Caco-2 (cell line): ENCODE measurements at regions not wholly inside any gene's neighbourhood (a gene's known extent, or its start where the extent isn't known, plus 50 kb on each side); places are given as distances from the start of the nearest gene placed in this dataset.
A peak's percentile ranks its signal among the peaks of the same experiment; 100 is the strongest.

ENCODE experiments used
- BruUV-seq: library from RNA; stranded (reverse); fragments of 400-500 nt; replicated peaks from 2 replicates; lab custom pipeline; 2021; lab: Mats Ljungman, UMichigan
- CTCF ChIA-PET: fragments of 300-600 bp; sonication (Branson Sonifier 250); formaldehyde crosslinking; loops from one replicate; lab custom pipeline; 2022; ENCODE audit warnings: antibody characterized with exemption; lab: Charles Lee
- POLR2A ChIA-PET: fragments of 300-600 bp; sonication (Branson Sonifier 250); formaldehyde crosslinking; loops from one replicate; lab custom pipeline; 2022; ENCODE audit warnings: antibody characterized with exemption; lab: Charles Lee
- DNase-seq, 2 experiments: peaks; one replicate each; pipeline versions ENCODE4 v3.0.0 to v3.0.0-alpha.2; 2020 to 2022
- H3K27me3 ChIP-seq: replicated peaks from 2 replicates; pipeline ENCODE4 v1.6.0; 2011; ENCODE audit warnings: low read length; ENCODE audit not compliant: control insufficient read depth, insufficient read depth
- H3K36me3 ChIP-seq: 2 replicates; pipeline ENCODE4 v1.5.1; 2011; ENCODE audit warnings: low read length; ENCODE audit not compliant: control insufficient read depth, insufficient read depth
- H3K4me1 ChIP-seq: fragments of 250-450 bp; sonication (Bioruptor Pico); 2 replicates; pipeline ENCODE4 v1.5.1; 2020; ENCODE audit warnings: mild to moderate bottlenecking
- H3K4me3 ChIP-seq: 2 replicates; pipeline ENCODE4 v1.5.1; 2011; ENCODE audit warnings: low read depth, mild to moderate bottlenecking, control low read depth, low read length
- H3K9me3 ChIP-seq: fragments of 250-450 bp; sonication (Bioruptor Pico); 2 replicates; pipeline ENCODE4 v1.5.1; 2020; ENCODE audit warnings: mild to moderate bottlenecking, moderate library complexity
- H3K27ac Mint-ChIP-seq: one replicate; pipeline ENCODE4 v1.8.0; 2022; ENCODE audit warnings: mixed read lengths; ENCODE audit not compliant: unreplicated experiment
- H3K27me3 Mint-ChIP-seq: one replicate; pipeline ENCODE4 v1.8.0; 2022; ENCODE audit warnings: mixed read lengths; ENCODE audit not compliant: insufficient read depth, unreplicated experiment
- H3K36me3 Mint-ChIP-seq: one replicate; pipeline ENCODE4 v1.8.0; 2022; ENCODE audit warnings: mild to moderate bottlenecking, mixed read lengths; ENCODE audit not compliant: insufficient read depth, unreplicated experiment
- H3K4me1 Mint-ChIP-seq: one replicate; pipeline ENCODE4 v1.8.0; 2022; ENCODE audit warnings: low read depth, mixed read lengths; ENCODE audit not compliant: unreplicated experiment
- H3K4me3 Mint-ChIP-seq: one replicate; pipeline ENCODE4 v1.8.0; 2022; ENCODE audit warnings: mild to moderate bottlenecking, moderate library complexity, mixed read lengths; ENCODE audit not compliant: unreplicated experiment
- H3K9me3 Mint-ChIP-seq: one replicate; pipeline ENCODE4 v1.8.0; 2022; ENCODE audit warnings: mixed read lengths; ENCODE audit not compliant: unreplicated experiment
- intact Hi-C: fragments of 100-400 bp; cut with micrococcal nuclease; formaldehyde crosslinking; loops from one replicate; pipeline ENCODE4 v1.10.0; 2022; ENCODE audit not compliant: unreplicated experiment
- TF ChIP-seq, protein P1 (sequence below), 2 experiments: fragments of 200-600 bp in 1 of 2; IDR thresholded peaks; 1 replicate in 1 of 2; 2 replicates in 1 of 2; pipeline versions ENCODE4 v1.5.1 to v1.8.0; 2011 to 2022; ENCODE audit warnings: antibody characterized with exemption in 1 of 2, control low read depth in 1 of 2, inconsistent platforms in 1 of 2, low read depth in 1 of 2, low read length in 1 of 2, mild to moderate bottlenecking in 1 of 2, moderate library complexity in 1 of 2; ENCODE audit not compliant: insufficient read depth in 1 of 2, severe bottlenecking in 1 of 2, unreplicated experiment in 1 of 2

DNA sequence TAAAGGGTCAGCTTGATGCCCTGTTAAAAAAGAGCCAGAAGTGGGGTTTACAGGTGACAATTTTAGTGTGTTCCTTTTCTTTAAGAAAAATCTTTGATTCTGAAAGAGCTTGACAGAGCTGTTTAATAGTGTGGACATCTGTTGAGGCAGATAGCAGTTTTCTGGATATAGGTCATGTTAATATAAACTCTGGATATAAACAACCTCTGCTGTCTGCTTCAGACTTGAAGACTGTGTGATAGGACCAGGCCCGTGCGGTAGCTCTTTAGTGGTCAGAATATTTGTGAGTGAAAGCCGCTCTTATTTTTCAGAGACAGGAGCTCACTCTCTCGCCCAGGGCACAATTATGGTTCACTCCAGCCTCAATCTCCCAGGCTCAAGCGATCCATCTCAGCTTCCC, 439.9 kb upstream of the RGS6 start:
- DNase-seq = no peak
- ChIA-PET CTCF (no interaction called here), POLR2A (no interaction called here)
- intact Hi-C loops = no loop called here
- Histone ChIP-seq H3K36me3 (no peaks in the 10 kb centered on the region), H3K27me3 (no peaks in the 10 kb centered on the region), H3K4me3 (no peak overlapping the region), H3K9me3 (no peaks in the 10 kb centered on the region), H3K4me1 (peaks cover 28% of the 10 kb centered on the region)
- Mint-ChIP-seq H3K9me3 (no peaks in the 10 kb centered on the region), H3K27me3 (no peaks in the 10 kb centered on the region), H3K36me3 (peaks cover 6% of the 10 kb centered on the region), H3K4me3 (no peak overlapping the region), H3K27ac (peak overlapping the region; percentile 32), H3K4me1 (peaks cover 28% of the 10 kb centered on the region)
- TF ChIP-seq, protein P1, sequence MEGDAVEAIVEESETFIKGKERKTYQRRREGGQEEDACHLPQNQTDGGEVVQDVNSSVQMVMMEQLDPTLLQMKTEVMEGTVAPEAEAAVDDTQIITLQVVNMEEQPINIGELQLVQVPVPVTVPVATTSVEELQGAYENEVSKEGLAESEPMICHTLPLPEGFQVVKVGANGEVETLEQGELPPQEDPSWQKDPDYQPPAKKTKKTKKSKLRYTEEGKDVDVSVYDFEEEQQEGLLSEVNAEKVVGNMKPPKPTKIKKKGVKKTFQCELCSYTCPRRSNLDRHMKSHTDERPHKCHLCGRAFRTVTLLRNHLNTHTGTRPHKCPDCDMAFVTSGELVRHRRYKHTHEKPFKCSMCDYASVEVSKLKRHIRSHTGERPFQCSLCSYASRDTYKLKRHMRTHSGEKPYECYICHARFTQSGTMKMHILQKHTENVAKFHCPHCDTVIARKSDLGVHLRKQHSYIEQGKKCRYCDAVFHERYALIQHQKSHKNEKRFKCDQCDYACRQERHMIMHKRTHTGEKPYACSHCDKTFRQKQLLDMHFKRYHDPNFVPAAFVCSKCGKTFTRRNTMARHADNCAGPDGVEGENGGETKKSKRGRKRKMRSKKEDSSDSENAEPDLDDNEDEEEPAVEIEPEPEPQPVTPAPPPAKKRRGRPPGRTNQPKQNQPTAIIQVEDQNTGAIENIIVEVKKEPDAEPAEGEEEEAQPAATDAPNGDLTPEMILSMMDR (IDR thresholded peaks at IDR 0.05; ENCODE audit: insufficient read depth in 1 of 2, low read depth in 1 of 2, low read length in 1 of 2, severe bottlenecking in 1 of 2, unreplicated experiment in 1 of 2) = no peak
- BruUV-seq = no TSS peak

DNA sequence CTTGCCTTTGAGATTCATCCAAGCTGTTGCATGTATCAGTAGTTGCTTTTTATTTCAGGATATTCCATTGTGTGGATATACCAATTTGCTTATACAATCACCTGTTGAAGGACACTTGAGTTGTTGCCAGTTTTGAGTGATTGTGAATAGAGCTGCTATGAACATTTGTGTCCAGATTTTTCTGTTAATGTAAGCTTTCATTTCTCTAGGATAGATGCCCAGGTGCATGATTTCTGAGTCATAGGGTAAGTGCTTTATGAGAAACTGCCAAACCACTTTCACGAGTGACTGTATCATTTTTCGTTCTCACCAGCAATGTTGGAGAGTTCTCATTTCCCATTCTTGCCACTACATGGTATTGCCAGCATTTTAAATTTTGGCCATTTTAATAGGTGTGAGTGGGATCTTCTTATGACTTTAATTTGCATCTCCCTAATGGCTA, 434.6 kb upstream of the RGS6 start:
- H3K27ac Mint-ChIP-seq = no peak overlapping the region
- POLR2A ChIA-PET = no interaction called here
- H3K9me3 ChIP-seq = no peaks in the 10 kb centered on the region
- H3K9me3 Mint-ChIP-seq = no peaks in the 10 kb centered on the region
- H3K4me3 Mint-ChIP-seq = no peak overlapping the region
- no peak for DNase-seq
- CTCF ChIA-PET = no interaction called here
- intact Hi-C loops = no loop called here
- BruUV-seq = no TSS peak
- H3K36me3 Mint-ChIP-seq = peaks cover 6% of the 10 kb centered on the region
- no peak overlapping the region for H3K4me3 ChIP-seq
- H3K27me3 ChIP-seq = no peaks in the 10 kb centered on the region
- TF ChIP-seq, protein P1 (IDR thresholded peaks at IDR 0.05; ENCODE audit: insufficient read depth in 1 of 2, low read depth in 1 of 2, low read length in 1 of 2, severe bottlenecking in 1 of 2, unreplicated experiment in 1 of 2) = no peak
- no peaks in the 10 kb centered on the region for H3K36me3 ChIP-seq
- H3K4me1 ChIP-seq = no peaks in the 10 kb centered on the region
- no peaks in the 10 kb centered on the region for H3K27me3 Mint-ChIP-seq
- H3K4me1 Mint-ChIP-seq = no peaks in the 10 kb centered on the region

DNA sequence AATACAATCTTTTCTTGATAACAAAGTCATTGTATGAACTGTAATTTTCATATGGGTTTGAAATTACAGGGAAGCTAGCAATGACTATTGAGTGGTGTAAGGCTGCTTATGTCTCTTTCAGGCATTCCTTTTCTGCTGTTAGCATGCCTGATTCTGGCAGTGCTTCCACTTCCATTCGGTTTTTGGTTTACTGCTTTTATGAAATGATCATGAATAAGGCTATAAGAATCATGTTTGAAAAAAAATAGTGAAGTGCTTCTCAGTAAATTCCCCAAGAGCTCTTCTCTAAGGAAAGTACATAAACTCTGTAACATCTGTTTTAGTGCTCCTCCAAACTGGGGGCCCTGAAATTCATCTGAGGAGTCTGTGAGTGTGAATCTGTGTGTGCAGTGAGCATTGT, 434.0 kb upstream of the RGS6 start:
- H3K36me3 ChIP-seq = no peaks in the 10 kb centered on the region
- no peak overlapping the region for H3K27ac Mint-ChIP-seq
- DNase-seq = no peak
- H3K4me1 Mint-ChIP-seq = no peaks in the 10 kb centered on the region
- no peaks in the 10 kb centered on the region for H3K27me3 ChIP-seq
- H3K27me3 Mint-ChIP-seq = no peaks in the 10 kb centered on the region
- no peaks in the 10 kb centered on the region for H3K4me1 ChIP-seq
- H3K4me3 ChIP-seq = no peak overlapping the region
- no peaks in the 10 kb centered on the region for H3K9me3 ChIP-seq
- no peak overlapping the region for H3K4me3 Mint-ChIP-seq
- no TSS peak for BruUV-seq
- H3K9me3 Mint-ChIP-seq = no peaks in the 10 kb centered on the region
- POLR2A ChIA-PET = no interaction called here
- intact Hi-C loops = no loop called here
- CTCF ChIA-PET = no interaction called here
- TF ChIP-seq, protein P1 (IDR thresholded peaks at IDR 0.05; ENCODE audit: insufficient read depth in 1 of 2, low read depth in 1 of 2, low read length in 1 of 2, severe bottlenecking in 1 of 2, unreplicated experiment in 1 of 2) = no peak
- H3K36me3 Mint-ChIP-seq = peaks cover 6% of the 10 kb centered on the region
